ENCODE measurements at regions not wholly inside any gene's neighbourhood (a gene's known extent, or its start where the extent isn't known, plus 50 kb on each side); places are given as distances from the start of the nearest gene placed in this dataset.

- ATAC-seq (replicated peaks in 1 of 4) (no peak), DNase-seq (no peak)
- H3K4me3 Mint-ChIP-seq: no peak overlapping the region
- no peaks in the 10 kb centered on the region for H3K36me3 Mint-ChIP-seq
- 100% methylated on average over 1 of the region's 2 CpGs for WGBS (ENCODE audit: insufficient coverage)
- peaks cover 3 to 17% (median 7%) of the 10 kb centered on the region in 3 donors for H3K9me3 Mint-ChIP-seq
- H3K27ac Mint-ChIP-seq: no peak overlapping the region
- ChIA-PET CTCF (no interaction called here), POLR2A (no interaction called here)
- no peak overlapping the region for H3K27ac ChIP-seq (ENCODE audit: low read length)
- H3K27me3 Mint-ChIP-seq: peaks cover 0 to 3% of the 10 kb centered on the region in 2 donors
- H3K9me3 ChIP-seq: no peaks in the 10 kb centered on the region
- H3K4me3 ChIP-seq (ENCODE audit: control insufficient read depth in 1 of 2, extremely low read depth in 1 of 2, low read length in 1 of 2): no peak overlapping the region
- no peaks in the 10 kb centered on the region for H3K4me1 ChIP-seq (ENCODE audit: control insufficient read depth in 1 of 2, extremely low read depth in 1 of 2, insufficient read depth in 2 of 2, low read length in 2 of 2)
- H3K4me1 Mint-ChIP-seq: no peaks in the 10 kb centered on the region
- H3K27me3 ChIP-seq (replicated peaks in 1 of 2; ENCODE audit: control insufficient read depth in 2 of 2, extremely low read depth in 1 of 2, insufficient read depth in 2 of 2, low read length in 1 of 2): no peaks in the 10 kb centered on the region
- no peaks in the 10 kb centered on the region for H3K36me3 ChIP-seq (ENCODE audit: control insufficient read depth in 2 of 2, extremely low read depth in 1 of 2, insufficient read depth in 1 of 2, low read length in 1 of 2)
These were observed 305.0 kb upstream of the CCNH start for GRCh38 chr5:87717761-87718160.

DNA sequence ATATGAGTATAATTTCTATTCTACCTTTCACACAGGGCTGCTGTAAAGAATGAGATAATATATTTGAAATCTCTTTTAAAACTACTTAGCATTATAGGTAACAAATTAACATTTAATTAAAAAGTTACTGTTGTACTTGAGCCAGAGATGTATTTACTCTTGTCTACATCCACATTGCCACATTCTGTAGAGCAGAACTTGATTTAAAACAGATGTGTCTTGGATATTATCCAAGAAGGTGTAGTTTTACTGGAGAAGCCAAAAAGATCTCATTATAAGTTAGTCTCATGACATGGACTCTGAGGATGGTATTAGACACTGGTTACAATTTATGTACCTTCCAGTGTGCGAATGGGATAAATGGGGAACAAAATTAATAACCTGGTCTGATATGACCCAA is 293.1 kb upstream of the CCNH start:
- Histone ChIP-seq H3K4me1 (ENCODE audit: control insufficient read depth in 1 of 2, extremely low read depth in 1 of 2, insufficient read depth in 2 of 2, low read length in 2 of 2) (no peaks in the 10 kb centered on the region), H3K27me3 (replicated peaks in 1 of 2; ENCODE audit: control insufficient read depth in 2 of 2, extremely low read depth in 1 of 2, insufficient read depth in 2 of 2, low read length in 1 of 2) (no peaks in the 10 kb centered on the region), H3K27ac (ENCODE audit: low read length) (no peak overlapping the region), H3K9me3 (no peaks in the 10 kb centered on the region), H3K4me3 (ENCODE audit: control insufficient read depth in 1 of 2, extremely low read depth in 1 of 2, low read length in 1 of 2) (no peak overlapping the region), H3K36me3 (ENCODE audit: control insufficient read depth in 2 of 2, extremely low read depth in 1 of 2, insufficient read depth in 1 of 2, low read length in 1 of 2) (no peaks in the 10 kb centered on the region)
- Mint-ChIP-seq H3K4me3 (no peak overlapping the region), H3K4me1 (no peaks in the 10 kb centered on the region), H3K36me3 (no peaks in the 10 kb centered on the region), H3K27ac (no peak overlapping the region), H3K9me3 (peaks cover 0 to 7% (median 6%) of the 10 kb centered on the region in 3 donors), H3K27me3 (peaks cover 0 to 2% of the 10 kb centered on the region in 2 donors)
- ATAC-seq (replicated peaks in 1 of 4) (no peak), DNase-seq (no peak)
- ChIA-PET CTCF (no interaction called here), POLR2A (no interaction called here)
- 100% methylated on average over 1 of the region's 1 CpG for WGBS (ENCODE audit: insufficient coverage)

DNA sequence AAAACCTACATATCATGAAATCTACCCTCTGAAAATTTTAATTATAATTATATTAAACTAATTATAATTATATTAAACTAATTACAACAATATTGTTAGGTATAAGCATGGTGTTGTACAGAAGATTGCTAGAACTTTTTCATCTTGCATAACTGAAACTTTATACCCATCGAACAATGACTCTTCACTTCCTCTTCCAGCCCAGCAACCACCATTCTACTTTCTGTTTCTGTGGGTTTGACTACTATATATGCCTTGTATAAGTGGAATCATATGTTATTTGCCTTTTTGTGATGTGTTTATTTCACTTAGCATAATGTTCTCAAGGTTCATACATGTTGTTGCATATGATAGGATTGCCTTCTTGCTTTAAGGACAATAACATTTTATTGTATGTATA is 274.2 kb upstream of the CCNH start:
- Mint-ChIP-seq H3K4me1 (no peaks in the 10 kb centered on the region), H3K27ac (no peak overlapping the region), H3K9me3 (peaks cover 4 to 11% (median 10%) of the 10 kb centered on the region in 3 donors), H3K36me3 (no peaks in the 10 kb centered on the region), H3K4me3 (no peak overlapping the region), H3K27me3 (no peaks in the 10 kb centered on the region)
- H3K4me1 ChIP-seq (ENCODE audit: control insufficient read depth in 1 of 2, extremely low read depth in 1 of 2, insufficient read depth in 2 of 2, low read length in 2 of 2): no peaks in the 10 kb centered on the region
- H3K9me3 ChIP-seq: no peaks in the 10 kb centered on the region
- POLR2A ChIA-PET: no interaction called here
- no CpG with 5 or more reads among the region's 1 CpG for WGBS (ENCODE audit: insufficient coverage)
- H3K4me3 ChIP-seq (ENCODE audit: control insufficient read depth in 1 of 2, extremely low read depth in 1 of 2, low read length in 1 of 2): no peak overlapping the region
- H3K27me3 ChIP-seq (replicated peaks in 1 of 2; ENCODE audit: control insufficient read depth in 2 of 2, extremely low read depth in 1 of 2, insufficient read depth in 2 of 2, low read length in 1 of 2): no peaks in the 10 kb centered on the region
- no peak overlapping the region for H3K27ac ChIP-seq (ENCODE audit: low read length)
- ATAC-seq (replicated peaks in 1 of 4) (no peak), DNase-seq (no peak)
- no peaks in the 10 kb centered on the region for H3K36me3 ChIP-seq (ENCODE audit: control insufficient read depth in 2 of 2, extremely low read depth in 1 of 2, insufficient read depth in 1 of 2, low read length in 1 of 2)
- CTCF ChIA-PET: interaction anchor here in 1 of 2 donors (0.5 kb wide), 1 partner anchor 193 kb away, joined by 5 read pairs; no protein-coding TSS in a partner anchor

DNA sequence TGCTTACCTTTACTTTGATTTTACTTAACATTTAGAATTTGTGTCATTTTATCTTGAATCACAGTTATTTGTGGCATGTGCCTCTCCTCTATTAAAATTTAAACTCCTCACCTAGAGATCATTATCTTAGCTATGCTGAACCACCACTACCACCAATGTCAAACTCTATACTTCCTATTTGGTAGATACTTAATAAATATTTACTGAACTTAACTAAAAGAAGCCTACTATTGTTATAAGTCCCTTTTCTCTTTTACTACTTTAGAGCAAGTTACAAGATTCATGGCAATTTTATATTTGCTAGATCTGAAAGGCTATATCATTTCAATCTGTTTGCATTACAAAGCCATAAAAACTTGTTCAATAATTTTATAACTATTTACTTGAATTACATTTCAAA is 273.3 kb upstream of the CCNH start:
- ChIA-PET CTCF (interaction anchor here in 1 of 2 donors (0.6 kb wide), 1 partner anchor 403 kb away, joined by 6 read pairs; no protein-coding TSS in a partner anchor), POLR2A (no interaction called here)
- no peaks in the 10 kb centered on the region for H3K27me3 Mint-ChIP-seq
- no peaks in the 10 kb centered on the region for H3K36me3 Mint-ChIP-seq
- Histone ChIP-seq H3K4me3 (ENCODE audit: control insufficient read depth in 1 of 2, extremely low read depth in 1 of 2, low read length in 1 of 2) (no peak overlapping the region), H3K27me3 (replicated peaks in 1 of 2; ENCODE audit: control insufficient read depth in 2 of 2, extremely low read depth in 1 of 2, insufficient read depth in 2 of 2, low read length in 1 of 2) (no peaks in the 10 kb centered on the region), H3K4me1 (ENCODE audit: control insufficient read depth in 1 of 2, extremely low read depth in 1 of 2, insufficient read depth in 2 of 2, low read length in 2 of 2) (no peaks in the 10 kb centered on the region), H3K9me3 (no peaks in the 10 kb centered on the region), H3K36me3 (ENCODE audit: control insufficient read depth in 2 of 2, extremely low read depth in 1 of 2, insufficient read depth in 1 of 2, low read length in 1 of 2) (no peaks in the 10 kb centered on the region), H3K27ac (ENCODE audit: low read length) (no peak overlapping the region)
- H3K27ac Mint-ChIP-seq: no peak overlapping the region
- H3K4me1 Mint-ChIP-seq: no peaks in the 10 kb centered on the region
- no peak for ATAC-seq (replicated peaks in 1 of 4)
- DNase-seq: no peak
- H3K4me3 Mint-ChIP-seq: no peak overlapping the region
- H3K9me3 Mint-ChIP-seq: peaks cover 0 to 9% (median 6%) of the 10 kb centered on the region in 3 donors

DNA sequence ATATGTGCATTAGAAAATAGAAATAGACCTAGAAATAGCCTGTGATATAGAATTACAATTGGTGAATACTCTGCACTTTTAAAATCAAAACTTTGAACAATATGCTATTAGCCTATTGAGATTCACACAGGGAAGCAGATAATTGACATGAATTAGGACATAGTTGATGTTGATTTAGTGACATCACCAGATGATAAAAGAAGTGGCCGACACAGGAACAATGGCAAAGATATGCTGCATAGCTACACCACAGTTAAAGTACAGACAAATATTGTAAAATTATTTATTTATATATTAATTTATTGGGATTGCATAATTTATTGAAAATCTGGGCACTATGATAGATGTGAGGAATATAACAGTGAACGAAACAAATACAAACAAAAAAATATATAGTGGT is 261.5 kb upstream of the CCNH start:
- ChIA-PET POLR2A (no interaction called here), CTCF (no interaction called here)
- H3K9me3 Mint-ChIP-seq: no peaks in the 10 kb centered on the region
- Histone ChIP-seq H3K4me1 (ENCODE audit: control insufficient read depth in 1 of 2, extremely low read depth in 1 of 2, insufficient read depth in 2 of 2, low read length in 2 of 2) (no peaks in the 10 kb centered on the region), H3K27ac (ENCODE audit: low read length) (no peak overlapping the region), H3K27me3 (replicated peaks in 1 of 2; ENCODE audit: control insufficient read depth in 2 of 2, extremely low read depth in 1 of 2, insufficient read depth in 2 of 2, low read length in 1 of 2) (no peaks in the 10 kb centered on the region), H3K4me3 (ENCODE audit: control insufficient read depth in 1 of 2, extremely low read depth in 1 of 2, low read length in 1 of 2) (no peak overlapping the region), H3K9me3 (no peaks in the 10 kb centered on the region), H3K36me3 (ENCODE audit: control insufficient read depth in 2 of 2, extremely low read depth in 1 of 2, insufficient read depth in 1 of 2, low read length in 1 of 2) (no peaks in the 10 kb centered on the region)
- no peak for DNase-seq
- H3K4me3 Mint-ChIP-seq: no peak overlapping the region
- no CpG with 5 or more reads among the region's 2 CpGs for WGBS (ENCODE audit: insufficient coverage)
- H3K4me1 Mint-ChIP-seq: no peaks in the 10 kb centered on the region
- no peak for ATAC-seq (replicated peaks in 1 of 4)
- no peak overlapping the region for H3K27ac Mint-ChIP-seq
- H3K36me3 Mint-ChIP-seq: no peaks in the 10 kb centered on the region
- no peaks in the 10 kb centered on the region for H3K27me3 Mint-ChIP-seq

DNA sequence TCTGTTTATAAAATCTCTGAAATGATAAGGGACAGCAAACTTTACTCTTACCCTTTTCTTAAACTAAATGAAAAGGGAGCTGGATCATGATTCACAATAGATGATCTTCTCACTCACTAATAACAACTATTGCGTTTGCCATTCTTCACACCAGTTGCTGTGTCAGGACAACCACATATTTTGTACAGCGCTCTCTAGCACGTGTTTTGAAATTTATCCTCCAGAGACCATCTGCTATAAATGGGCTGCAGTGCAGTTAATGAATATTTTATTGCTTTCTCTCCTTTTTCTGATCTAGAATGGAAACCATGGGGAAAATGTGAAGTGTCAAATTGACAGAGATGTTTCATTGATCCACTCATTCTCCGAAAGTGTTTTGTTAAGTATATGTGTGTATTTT is 258.4 kb upstream of the CCNH start:
- H3K36me3 ChIP-seq (ENCODE audit: control insufficient read depth in 2 of 2, extremely low read depth in 1 of 2, insufficient read depth in 1 of 2, low read length in 1 of 2): no peaks in the 10 kb centered on the region
- no peaks in the 10 kb centered on the region for H3K4me1 ChIP-seq (ENCODE audit: control insufficient read depth in 1 of 2, extremely low read depth in 1 of 2, insufficient read depth in 2 of 2, low read length in 2 of 2)
- ChIA-PET POLR2A (no interaction called here), CTCF (no interaction called here)
- no peak for ATAC-seq (replicated peaks in 1 of 4)
- no peaks in the 10 kb centered on the region for H3K36me3 Mint-ChIP-seq
- no peak overlapping the region for H3K27ac ChIP-seq (ENCODE audit: low read length)
- H3K9me3 Mint-ChIP-seq: no peaks in the 10 kb centered on the region
- no peaks in the 10 kb centered on the region for H3K27me3 ChIP-seq (replicated peaks in 1 of 2; ENCODE audit: control insufficient read depth in 2 of 2, extremely low read depth in 1 of 2, insufficient read depth in 2 of 2, low read length in 1 of 2)
- H3K27ac Mint-ChIP-seq: no peak overlapping the region
- no peak overlapping the region for H3K4me3 ChIP-seq (ENCODE audit: control insufficient read depth in 1 of 2, extremely low read depth in 1 of 2, low read length in 1 of 2)
- DNase-seq: no peak
- no peaks in the 10 kb centered on the region for H3K27me3 Mint-ChIP-seq
- no CpG with 5 or more reads among the region's 4 CpGs for WGBS (ENCODE audit: insufficient coverage)
- no peaks in the 10 kb centered on the region for H3K9me3 ChIP-seq
- no peaks in the 10 kb centered on the region for H3K4me1 Mint-ChIP-seq
- no peak overlapping the region for H3K4me3 Mint-ChIP-seq

GRCh38 chr5:87665166-87665565 is 252.4 kb upstream of the CCNH start:
- ChIA-PET POLR2A (no interaction called here), CTCF (no interaction called here)
- no peaks in the 10 kb centered on the region for H3K4me1 ChIP-seq (ENCODE audit: control insufficient read depth in 1 of 2, extremely low read depth in 1 of 2, insufficient read depth in 2 of 2, low read length in 2 of 2)
- no peaks in the 10 kb centered on the region for H3K27me3 Mint-ChIP-seq
- H3K9me3 ChIP-seq: no peaks in the 10 kb centered on the region
- H3K9me3 Mint-ChIP-seq: no peaks in the 10 kb centered on the region
- no peaks in the 10 kb centered on the region for H3K36me3 ChIP-seq (ENCODE audit: control insufficient read depth in 2 of 2, extremely low read depth in 1 of 2, insufficient read depth in 1 of 2, low read length in 1 of 2)
- no peak for DNase-seq
- no peak overlapping the region for H3K4me3 ChIP-seq (ENCODE audit: control insufficient read depth in 1 of 2, extremely low read depth in 1 of 2, low read length in 1 of 2)
- H3K4me1 Mint-ChIP-seq: no peaks in the 10 kb centered on the region
- ATAC-seq (replicated peaks in 1 of 4): no peak
- no peak overlapping the region for H3K27ac ChIP-seq (ENCODE audit: low read length)
- H3K36me3 Mint-ChIP-seq: no peaks in the 10 kb centered on the region
- no CpG with 5 or more reads among the region's 1 CpG for WGBS (ENCODE audit: insufficient coverage)
- no peaks in the 10 kb centered on the region for H3K27me3 ChIP-seq (replicated peaks in 1 of 2; ENCODE audit: control insufficient read depth in 2 of 2, extremely low read depth in 1 of 2, insufficient read depth in 2 of 2, low read length in 1 of 2)
- H3K27ac Mint-ChIP-seq: no peak overlapping the region
- H3K4me3 Mint-ChIP-seq: no peak overlapping the region
